HEK293T (cell line): ENCODE measurements at regions not wholly inside any gene's neighbourhood (a gene's known extent, or its start where the extent isn't known, plus 50 kb on each side); places are given as distances from the start of the nearest gene placed in this dataset.

Experiments
- CTCF ChIA-PET: fragments of 350-600 bp; formaldehyde crosslinking; extraction: SDS; loops from one replicate; lab custom pipeline; 2021; ENCODE audit warnings: antibody characterized with exemption, inconsistent platforms; lab: Yijun Ruan, JAX
- POLR2A ChIA-PET: fragments of 350-600 bp; formaldehyde crosslinking; extraction: SDS; loops from one replicate; lab custom pipeline; 2020; ENCODE audit warnings: antibody characterized with exemption, inconsistent platforms; lab: Yijun Ruan, JAX
- DNase-seq: peaks from one replicate; pipeline ENCODE4 v3.0.0; 2012; ENCODE audit warnings: mixed read lengths; ENCODE audit errors: extremely low spot score
- ARNT ChIP-seq: fragments of 450-650 bp; IDR thresholded peaks from 2 replicates; pipeline ENCODE4 v1.6.1; 2017; ENCODE audit warnings: mild to moderate bottlenecking
- BHLHE40 ChIP-seq: fragments of 450-650 bp; IDR thresholded peaks from 2 replicates; pipeline ENCODE4 v1.6.1; 2016; ENCODE audit warnings: mild to moderate bottlenecking, moderate library complexity, borderline replicate concordance
- CTBP1 ChIP-seq: fragments of 450-650 bp; IDR thresholded peaks from 2 replicates; pipeline ENCODE4 v1.6.1; 2016; ENCODE audit warnings: borderline replicate concordance
- ELF4 ChIP-seq: fragments of 450-650 bp; IDR thresholded peaks from 2 replicates; pipeline ENCODE4 v1.6.1; 2017; ENCODE audit warnings: antibody characterized with exemption
- FOXA1 ChIP-seq: fragments of 450-650 bp; IDR thresholded peaks from 2 replicates; pipeline ENCODE4 v1.6.1; 2016; ENCODE audit warnings: mild to moderate bottlenecking
- FOXK2 ChIP-seq: fragments of 450-650 bp; IDR thresholded peaks from 2 replicates; pipeline ENCODE4 v1.6.1; 2016; ENCODE audit warnings: mild to moderate bottlenecking
- FOXM1 ChIP-seq: fragments of 450-650 bp; IDR thresholded peaks from 2 replicates; pipeline ENCODE4 v1.6.1; 2017; ENCODE audit warnings: mild to moderate bottlenecking, borderline replicate concordance
- HDGF ChIP-seq: fragments of 450-650 bp; IDR thresholded peaks from 2 replicates; pipeline ENCODE4 v1.6.1; 2017; ENCODE audit warnings: antibody characterized with exemption, borderline replicate concordance
- L3MBTL2 ChIP-seq: fragments of 450-650 bp; conservative IDR thresholded peaks from 2 replicates; pipeline ENCODE4 v1.6.1; 2016; ENCODE audit warnings: mild to moderate bottlenecking
- LEF1 ChIP-seq: fragments of 450-650 bp; IDR thresholded peaks from 2 replicates; pipeline ENCODE4 v1.6.1; 2017; ENCODE audit warnings: mild to moderate bottlenecking, borderline replicate concordance
- NFRKB ChIP-seq: fragments of 450-650 bp; IDR thresholded peaks from 2 replicates; pipeline ENCODE4 v1.6.1; 2016; ENCODE audit warnings: mild to moderate bottlenecking, moderate library complexity
- SP1 ChIP-seq: fragments of 450-650 bp; IDR thresholded peaks from 2 replicates; pipeline ENCODE4 v1.6.1; 2017
- SUZ12 ChIP-seq: fragments of 450-650 bp; IDR thresholded peaks from 2 replicates; pipeline ENCODE4 v1.6.1; 2016; ENCODE audit warnings: mild to moderate bottlenecking
- TARDBP ChIP-seq: fragments of 450-650 bp; IDR thresholded peaks from 2 replicates; pipeline ENCODE4 v1.6.1; 2016
- ZNF384 ChIP-seq: fragments of 450-650 bp; IDR thresholded peaks from 2 replicates; pipeline ENCODE4 v1.6.1; 2016
- TF ChIP-seq, protein P1 (sequence below): fragments of 450-650 bp; IDR thresholded peaks from 2 replicates; pipeline ENCODE4 v1.6.1; 2016

GRCh38 chr1:104468282-104468681, 718.6 kb downstream of the AMY1C start:
- CTCF ChIA-PET, result no interaction called here
- POLR2A ChIA-PET, result no interaction called here
- no peak for DNase-seq
- TF ChIP-seq CTBP1, result no peak
- TF ChIP-seq L3MBTL2, result no peak
- TF ChIP-seq BHLHE40, result no peak
- no peak for TF ChIP-seq FOXK2
- no peak for TF ChIP-seq ZNF384
- no peak for TF ChIP-seq SP1

DNA sequence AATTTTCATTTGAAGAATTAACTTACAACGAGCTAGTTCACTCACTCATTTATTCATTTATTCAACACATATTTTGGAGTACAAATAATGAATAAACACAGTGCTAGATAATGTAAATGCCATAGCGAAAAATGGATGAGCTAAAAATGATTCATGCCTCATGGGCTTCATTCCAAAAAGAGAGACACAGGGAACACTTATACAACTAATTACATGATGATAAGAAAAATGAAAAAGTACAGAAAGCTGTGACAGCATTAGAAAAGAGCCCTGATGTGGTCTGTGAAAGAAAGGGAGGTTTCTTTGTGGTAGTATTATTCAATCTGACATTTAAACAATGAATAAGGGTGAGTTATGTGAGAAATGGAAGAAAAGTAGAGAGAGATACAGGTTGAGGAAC, 726.4 kb downstream of the AMY1C start:
- POLR2A ChIA-PET, result no interaction called here
- no peak for DNase-seq

DNA sequence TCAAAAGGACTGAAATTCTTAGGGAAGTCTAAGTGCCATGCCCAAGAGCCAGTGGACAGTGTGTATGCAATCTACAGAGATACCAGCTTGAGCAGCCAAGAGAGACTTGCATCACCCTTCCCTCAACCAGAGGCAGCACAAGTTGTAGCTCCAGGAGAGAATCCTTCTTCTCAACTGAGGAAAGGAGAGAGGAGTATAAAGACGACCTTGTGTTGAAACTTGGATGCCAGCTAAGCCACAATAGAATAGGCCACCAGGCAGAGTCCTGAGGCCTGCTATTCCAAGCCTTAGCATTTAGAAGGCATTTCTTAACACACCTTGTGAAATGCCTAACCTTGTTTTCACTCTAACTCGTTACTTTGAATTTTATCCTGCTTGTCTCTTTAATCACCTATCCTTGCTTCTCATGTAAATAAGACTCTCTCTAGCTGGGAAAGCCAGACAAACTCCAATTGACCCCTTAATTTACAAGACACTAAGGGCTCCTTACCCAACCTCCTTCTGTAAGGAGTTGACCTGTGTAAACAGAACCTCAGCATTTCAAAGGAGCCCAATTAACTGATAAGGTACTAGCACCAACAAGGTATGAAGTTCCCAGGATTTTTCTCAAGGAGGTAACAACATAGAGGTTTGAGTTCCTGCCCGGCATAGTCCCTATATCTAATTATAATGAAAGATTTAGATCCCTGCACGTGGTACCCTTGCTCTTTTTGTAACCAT, 738.8 kb downstream of the AMY1C start:
- no peak for DNase-seq
- TF ChIP-seq L3MBTL2 (no peak), LEF1 (no peak), ARNT (no peak), SP1 (no peak), NFRKB (no peak), FOXK2 (no peak), ELF4 (no peak), FOXM1 (no peak), BHLHE40 (no peak)
- TF ChIP-seq, protein P1, sequence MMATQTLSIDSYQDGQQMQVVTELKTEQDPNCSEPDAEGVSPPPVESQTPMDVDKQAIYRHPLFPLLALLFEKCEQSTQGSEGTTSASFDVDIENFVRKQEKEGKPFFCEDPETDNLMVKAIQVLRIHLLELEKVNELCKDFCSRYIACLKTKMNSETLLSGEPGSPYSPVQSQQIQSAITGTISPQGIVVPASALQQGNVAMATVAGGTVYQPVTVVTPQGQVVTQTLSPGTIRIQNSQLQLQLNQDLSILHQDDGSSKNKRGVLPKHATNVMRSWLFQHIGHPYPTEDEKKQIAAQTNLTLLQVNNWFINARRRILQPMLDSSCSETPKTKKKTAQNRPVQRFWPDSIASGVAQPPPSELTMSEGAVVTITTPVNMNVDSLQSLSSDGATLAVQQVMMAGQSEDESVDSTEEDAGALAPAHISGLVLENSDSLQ, result no peak
- ChIA-PET CTCF (no interaction called here), POLR2A (no interaction called here)

More for the DNA sequence above, 726.4 kb downstream of the AMY1C start:
- CTCF ChIA-PET, result no interaction called here
- TF ChIP-seq L3MBTL2 (no peak), FOXM1 (no peak), LEF1 (no peak), TARDBP (no peak), ELF4 (no peak), BHLHE40 (no peak), FOXA1 (no peak), SP1 (no peak), CTBP1 (no peak), SUZ12 (no peak), ZNF384 (no peak)
- TF ChIP-seq, protein P1, result no peak

DNA sequence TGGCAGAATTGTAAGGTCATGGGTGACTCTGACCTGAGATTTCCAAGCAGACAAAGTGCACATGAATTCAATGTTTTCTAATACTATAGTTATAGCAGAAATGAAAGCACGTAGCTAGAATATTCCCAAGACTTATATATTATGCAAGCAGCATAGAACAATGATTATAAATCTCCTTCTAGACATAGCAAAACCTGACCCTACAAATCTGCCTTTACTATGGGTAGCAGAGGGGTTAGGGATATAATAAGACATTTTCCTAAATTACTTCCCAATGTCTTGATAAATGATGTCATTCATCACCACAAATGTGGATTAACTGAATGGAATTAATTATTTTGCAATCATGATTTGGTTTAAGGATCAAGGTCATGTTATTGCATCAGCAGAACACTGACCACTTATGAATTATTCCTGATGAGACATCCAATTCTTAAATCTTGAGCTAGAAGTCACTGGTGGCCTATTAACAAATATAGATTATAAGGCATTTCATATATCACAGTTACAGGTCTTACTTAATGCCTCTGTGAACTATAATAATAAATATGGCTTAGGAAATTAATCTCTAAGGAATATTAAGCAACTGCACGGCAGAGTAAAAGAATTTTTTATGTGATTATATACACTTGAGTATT, 776.6 kb downstream of the AMY1C start:
- TF ChIP-seq ARNT (no peak), SUZ12 (no peak), L3MBTL2 (no peak), FOXK2 (no peak), ELF4 (no peak), FOXM1 (no peak)
- TF ChIP-seq, protein P1, result no peak
- CTCF ChIA-PET, result interaction anchor here (0.6 kb wide), 1 partner anchor 458 kb away, joined by 5 read pairs; no protein-coding TSS in a partner anchor
- POLR2A ChIA-PET, result no interaction called here
- DNase-seq, result no peak

GRCh38 chr1:104531990-104532389, 782.3 kb downstream of the AMY1C start:
- CTCF ChIA-PET, result no interaction called here
- DNase-seq, result no peak
- POLR2A ChIA-PET, result no interaction called here
- TF ChIP-seq SUZ12, result no peak
- TF ChIP-seq, protein P1, result no peak
- TF ChIP-seq ELF4, result no peak
- no peak for TF ChIP-seq TARDBP
- TF ChIP-seq SP1, result no peak
- no peak for TF ChIP-seq ARNT
- no peak for TF ChIP-seq ZNF384
- TF ChIP-seq FOXK2, result no peak
- no peak for TF ChIP-seq FOXA1
- no peak for TF ChIP-seq HDGF
- no peak for TF ChIP-seq FOXM1

- ChIA-PET POLR2A (no interaction called here), CTCF (no interaction called here)
- no peak for DNase-seq
- TF ChIP-seq ARNT (no peak), L3MBTL2 (no peak), TARDBP (no peak)
Measured at GRCh38 chr1:104574620-104575019, 824.9 kb downstream of the AMY1C start.
